Astrocyte (in vitro differentiated cells and primary cell): ENCODE measurements at regions not wholly inside any gene's neighbourhood (a gene's known extent, or its start where the extent isn't known, plus 50 kb on each side); places are given as distances from the start of the nearest gene placed in this dataset.

Source experiments
- CTCF ChIP-seq: IDR thresholded peaks from 2 replicates; pipeline ENCODE4 v1.5.1; 2011; ENCODE audit warnings: low read depth, mild to moderate bottlenecking, inconsistent platforms, low read length, moderate library complexity; ENCODE audit not compliant: insufficient read depth
- EZH2 ChIP-seq: IDR thresholded peaks from 2 replicates; pipeline ENCODE4 v1.6.1; 2012; ENCODE audit warnings: mild to moderate bottlenecking, low read length, inconsistent platforms; ENCODE audit not compliant: insufficient read depth

- TF ChIP-seq CTCF (no peak), EZH2 (no peak)
Observed at GRCh38 chr7:108861071-108861470, 291.4 kb downstream of the DNAJB9 start.
